ENCODE measurements at regions not wholly inside any gene's neighbourhood (a gene's known extent, or its start where the extent isn't known, plus 50 kb on each side); places are given as distances from the start of the nearest gene placed in this dataset.

DNA sequence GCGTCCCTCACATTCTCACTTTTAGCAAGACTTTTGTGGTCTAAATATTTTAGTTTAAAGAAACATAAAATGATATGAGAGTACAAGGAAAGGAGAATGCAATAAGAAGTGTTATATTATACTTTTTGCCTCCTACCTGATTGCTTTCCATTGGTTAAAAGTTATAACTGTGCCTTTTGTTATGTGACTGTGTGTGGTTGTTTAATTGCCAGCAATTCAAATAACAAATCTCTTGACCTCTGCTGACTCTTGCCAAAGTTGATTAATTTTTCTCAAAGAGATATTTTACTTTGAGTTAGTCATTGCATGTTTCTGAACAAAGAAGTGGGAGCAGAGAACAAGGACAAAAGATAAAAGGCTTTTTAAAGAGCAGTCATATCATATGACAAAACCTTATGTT lies 599.5 kb downstream of the SUCLG1 start:
- TF ChIP-seq, protein P1, sequence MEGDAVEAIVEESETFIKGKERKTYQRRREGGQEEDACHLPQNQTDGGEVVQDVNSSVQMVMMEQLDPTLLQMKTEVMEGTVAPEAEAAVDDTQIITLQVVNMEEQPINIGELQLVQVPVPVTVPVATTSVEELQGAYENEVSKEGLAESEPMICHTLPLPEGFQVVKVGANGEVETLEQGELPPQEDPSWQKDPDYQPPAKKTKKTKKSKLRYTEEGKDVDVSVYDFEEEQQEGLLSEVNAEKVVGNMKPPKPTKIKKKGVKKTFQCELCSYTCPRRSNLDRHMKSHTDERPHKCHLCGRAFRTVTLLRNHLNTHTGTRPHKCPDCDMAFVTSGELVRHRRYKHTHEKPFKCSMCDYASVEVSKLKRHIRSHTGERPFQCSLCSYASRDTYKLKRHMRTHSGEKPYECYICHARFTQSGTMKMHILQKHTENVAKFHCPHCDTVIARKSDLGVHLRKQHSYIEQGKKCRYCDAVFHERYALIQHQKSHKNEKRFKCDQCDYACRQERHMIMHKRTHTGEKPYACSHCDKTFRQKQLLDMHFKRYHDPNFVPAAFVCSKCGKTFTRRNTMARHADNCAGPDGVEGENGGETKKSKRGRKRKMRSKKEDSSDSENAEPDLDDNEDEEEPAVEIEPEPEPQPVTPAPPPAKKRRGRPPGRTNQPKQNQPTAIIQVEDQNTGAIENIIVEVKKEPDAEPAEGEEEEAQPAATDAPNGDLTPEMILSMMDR (IDR thresholded peaks at IDR 0.05): no peak
- no peak for TF ChIP-seq ZFX (IDR thresholded peaks at IDR 0.05; ENCODE audit: borderline replicate concordance)

Measured in 22Rv1 (cell line).